ENCODE measurements at regions not wholly inside any gene's neighbourhood (a gene's known extent, or its start where the extent isn't known, plus 50 kb on each side); places are given as distances from the start of the nearest gene placed in this dataset.

- Histone ChIP-seq H3K4me3 (no peak overlapping the region), H3K9me3 (no peaks in the 10 kb centered on the region), H3K27me3 (no peaks in the 10 kb centered on the region), H3K36me3 (no peaks in the 10 kb centered on the region), H3K4me1 (no peaks in the 10 kb centered on the region), H3K27ac (no peak overlapping the region)
- TF ChIP-seq EP300 (IDR thresholded peaks at IDR 0.05) (no peak), POLR2AphosphoS5 (IDR thresholded peaks at IDR 0.05) (no peak), POLR2A (IDR thresholded peaks at IDR 0.05) (no peak), CTCF (IDR thresholded peaks at IDR 0.05) (no peak)
- DNase-seq (ENCODE audit: low spot score in 2 of 2): no peak
- 28% methylated on average over 4 of the region's 4 CpGs for WGBS
Observed at GRCh38 chr5:153148624-153148976, 341.9 kb upstream of the GRIA1 start.

GRCh38 chr5:153151558-153151957 lies 338.9 kb upstream of the GRIA1 start:
- Histone ChIP-seq H3K4me1 (no peaks in the 10 kb centered on the region), H3K4me3 (no peak overlapping the region), H3K27ac (no peak overlapping the region), H3K27me3 (no peaks in the 10 kb centered on the region), H3K36me3 (no peaks in the 10 kb centered on the region), H3K9me3 (no peaks in the 10 kb centered on the region)
- no peak for DNase-seq (ENCODE audit: low spot score in 2 of 2)
- no peak for TF ChIP-seq POLR2A (IDR thresholded peaks at IDR 0.05)
- TF ChIP-seq POLR2AphosphoS5 (IDR thresholded peaks at IDR 0.05): no peak
- TF ChIP-seq CTCF (IDR thresholded peaks at IDR 0.05): no peak
- no peak for TF ChIP-seq EP300 (IDR thresholded peaks at IDR 0.05)

GRCh38 chr5:153153086-153153485 lies 337.4 kb upstream of the GRIA1 start:
- TF ChIP-seq EP300 (IDR thresholded peaks at IDR 0.05): no peak
- TF ChIP-seq POLR2AphosphoS5 (IDR thresholded peaks at IDR 0.05): no peak
- TF ChIP-seq POLR2A (IDR thresholded peaks at IDR 0.05): no peak
- no peak for TF ChIP-seq CTCF (IDR thresholded peaks at IDR 0.05)
- Histone ChIP-seq H3K27ac (no peak overlapping the region), H3K27me3 (no peaks in the 10 kb centered on the region), H3K4me1 (no peaks in the 10 kb centered on the region), H3K9me3 (no peaks in the 10 kb centered on the region), H3K36me3 (no peaks in the 10 kb centered on the region), H3K4me3 (no peak overlapping the region)
- no peak for DNase-seq (ENCODE audit: low spot score in 2 of 2)
- 21% methylated on average over 1 of the region's 1 CpG for WGBS

GRCh38 chr5:153157156-153157555 lies 333.3 kb upstream of the GRIA1 start:
- H3K27ac ChIP-seq: no peak overlapping the region
- H3K9me3 ChIP-seq: no peaks in the 10 kb centered on the region
- no peaks in the 10 kb centered on the region for H3K27me3 ChIP-seq
- DNase-seq (ENCODE audit: low spot score in 2 of 2): no peak
- TF ChIP-seq POLR2A (IDR thresholded peaks at IDR 0.05): no peak
- TF ChIP-seq EP300 (IDR thresholded peaks at IDR 0.05): no peak
- no peak for TF ChIP-seq POLR2AphosphoS5 (IDR thresholded peaks at IDR 0.05)
- TF ChIP-seq CTCF (IDR thresholded peaks at IDR 0.05): no peak
- H3K4me1 ChIP-seq: no peaks in the 10 kb centered on the region
- no peaks in the 10 kb centered on the region for H3K36me3 ChIP-seq
- 63% methylated on average over 1 of the region's 1 CpG for WGBS
- H3K4me3 ChIP-seq: no peak overlapping the region

- Histone ChIP-seq H3K9me3 (no peaks in the 10 kb centered on the region), H3K27me3 (no peaks in the 10 kb centered on the region), H3K4me3 (no peak overlapping the region), H3K4me1 (no peaks in the 10 kb centered on the region), H3K36me3 (no peaks in the 10 kb centered on the region), H3K27ac (no peak overlapping the region)
- no peak for TF ChIP-seq CTCF (IDR thresholded peaks at IDR 0.05)
- TF ChIP-seq POLR2A (IDR thresholded peaks at IDR 0.05): no peak
- no peak for TF ChIP-seq POLR2AphosphoS5 (IDR thresholded peaks at IDR 0.05)
- TF ChIP-seq EP300 (IDR thresholded peaks at IDR 0.05): no peak
- WGBS: 56% methylated on average over 1 of the region's 1 CpG
- DNase-seq (ENCODE audit: low spot score in 2 of 2): no peak
Observed at GRCh38 chr5:153158608-153159007, 331.9 kb upstream of the GRIA1 start.
